Progenitor cell of endocrine pancreas (in vitro differentiated cells): ENCODE measurements at regions not wholly inside any gene's neighbourhood (a gene's known extent, or its start where the extent isn't known, plus 50 kb on each side); places are given as distances from the start of the nearest gene placed in this dataset.

Experiments used
- DNase-seq: peaks from one replicate; pipeline ENCODE4 v3.0.0; 2021; ENCODE audit warnings: low spot score; ENCODE audit not compliant: unreplicated experiment
- H3K27ac Mint-ChIP-seq: 2 replicates; pipeline ENCODE4 v1.8.0; 2021; ENCODE audit warnings: mild to moderate bottlenecking, moderate library complexity, mixed read lengths
- H3K27me3 Mint-ChIP-seq: 2 replicates; pipeline ENCODE4 v1.8.0; 2021; ENCODE audit warnings: mixed read lengths
- H3K36me3 Mint-ChIP-seq: 2 replicates; pipeline ENCODE4 v1.8.0; 2022; ENCODE audit warnings: mixed read lengths; ENCODE audit not compliant: insufficient read depth
- H3K4me1 Mint-ChIP-seq: 2 replicates; pipeline ENCODE4 v1.8.0; 2021; ENCODE audit warnings: low read depth, mixed read lengths
- H3K4me3 Mint-ChIP-seq: 2 replicates; pipeline ENCODE4 v1.8.0; 2021; ENCODE audit warnings: low read depth, mild to moderate bottlenecking, moderate library complexity, mixed read lengths
- H3K9me3 Mint-ChIP-seq: 2 replicates; pipeline ENCODE4 v1.8.0; 2021; ENCODE audit warnings: low read depth, mixed read lengths
- TF ChIP-seq, protein P1 (sequence below): fragments of 200-600 bp; sonication (generic); IDR thresholded peaks from one replicate; pipeline ENCODE4 v1.5.0; 2021; ENCODE audit warnings: antibody characterized with exemption, mild to moderate bottlenecking; ENCODE audit not compliant: unreplicated experiment

DNA sequence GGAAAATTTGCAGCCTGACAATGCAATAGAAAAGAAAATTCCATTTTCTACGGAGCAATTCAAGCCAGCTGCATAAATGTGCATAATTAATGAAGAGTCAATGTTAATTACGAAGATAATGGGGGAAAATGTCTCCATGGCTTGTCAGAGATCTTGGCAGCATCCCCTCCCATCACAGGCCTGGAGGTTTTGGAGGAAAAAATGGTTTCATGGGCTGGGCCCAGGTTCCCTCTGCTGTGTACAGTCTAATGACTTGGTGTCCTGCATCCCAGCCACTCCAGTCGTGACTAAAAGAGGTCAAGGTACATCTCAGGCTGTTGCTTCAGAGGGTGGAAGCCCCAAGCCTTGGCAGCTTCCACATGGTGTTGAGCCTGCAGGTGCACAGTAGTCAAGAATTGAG is 779.7 kb downstream of the DCDC2C start:
- TF ChIP-seq, protein P1, sequence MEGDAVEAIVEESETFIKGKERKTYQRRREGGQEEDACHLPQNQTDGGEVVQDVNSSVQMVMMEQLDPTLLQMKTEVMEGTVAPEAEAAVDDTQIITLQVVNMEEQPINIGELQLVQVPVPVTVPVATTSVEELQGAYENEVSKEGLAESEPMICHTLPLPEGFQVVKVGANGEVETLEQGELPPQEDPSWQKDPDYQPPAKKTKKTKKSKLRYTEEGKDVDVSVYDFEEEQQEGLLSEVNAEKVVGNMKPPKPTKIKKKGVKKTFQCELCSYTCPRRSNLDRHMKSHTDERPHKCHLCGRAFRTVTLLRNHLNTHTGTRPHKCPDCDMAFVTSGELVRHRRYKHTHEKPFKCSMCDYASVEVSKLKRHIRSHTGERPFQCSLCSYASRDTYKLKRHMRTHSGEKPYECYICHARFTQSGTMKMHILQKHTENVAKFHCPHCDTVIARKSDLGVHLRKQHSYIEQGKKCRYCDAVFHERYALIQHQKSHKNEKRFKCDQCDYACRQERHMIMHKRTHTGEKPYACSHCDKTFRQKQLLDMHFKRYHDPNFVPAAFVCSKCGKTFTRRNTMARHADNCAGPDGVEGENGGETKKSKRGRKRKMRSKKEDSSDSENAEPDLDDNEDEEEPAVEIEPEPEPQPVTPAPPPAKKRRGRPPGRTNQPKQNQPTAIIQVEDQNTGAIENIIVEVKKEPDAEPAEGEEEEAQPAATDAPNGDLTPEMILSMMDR, result no peak
- Mint-ChIP-seq H3K27me3 (no peaks in the 10 kb centered on the region), H3K27ac (no peak overlapping the region), H3K9me3 (peaks cover 25% of the 10 kb centered on the region), H3K4me1 (peaks cover 2% of the 10 kb centered on the region), H3K4me3 (no peak overlapping the region), H3K36me3 (peaks cover 3% of the 10 kb centered on the region)
- no peak for DNase-seq

DNA sequence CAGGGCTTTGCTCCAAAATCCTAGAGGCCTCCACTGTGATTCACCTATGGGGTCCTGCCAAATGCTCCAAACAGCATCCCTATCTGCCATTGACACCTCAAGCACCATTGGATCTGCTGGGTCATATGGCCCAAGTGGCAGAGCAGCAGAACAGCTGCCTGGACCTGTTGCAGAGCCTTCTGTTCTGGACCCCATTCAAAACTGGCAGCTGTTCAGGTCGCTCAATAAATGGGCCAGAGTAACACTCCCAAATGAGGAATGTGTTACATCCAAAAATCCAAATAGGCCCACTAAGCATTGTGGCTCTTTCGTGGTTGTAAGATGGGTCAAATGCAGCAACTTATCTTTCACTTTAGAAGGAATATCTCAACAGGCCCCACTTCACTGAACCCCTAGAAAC is 783.6 kb downstream of the DCDC2C start:
- TF ChIP-seq, protein P1, result no peak
- Mint-ChIP-seq H3K4me1 (no peaks in the 10 kb centered on the region), H3K36me3 (peaks cover 3% of the 10 kb centered on the region), H3K4me3 (no peak overlapping the region), H3K27me3 (no peaks in the 10 kb centered on the region), H3K27ac (no peak overlapping the region), H3K9me3 (peaks cover 18% of the 10 kb centered on the region)
- DNase-seq, result no peak

DNA sequence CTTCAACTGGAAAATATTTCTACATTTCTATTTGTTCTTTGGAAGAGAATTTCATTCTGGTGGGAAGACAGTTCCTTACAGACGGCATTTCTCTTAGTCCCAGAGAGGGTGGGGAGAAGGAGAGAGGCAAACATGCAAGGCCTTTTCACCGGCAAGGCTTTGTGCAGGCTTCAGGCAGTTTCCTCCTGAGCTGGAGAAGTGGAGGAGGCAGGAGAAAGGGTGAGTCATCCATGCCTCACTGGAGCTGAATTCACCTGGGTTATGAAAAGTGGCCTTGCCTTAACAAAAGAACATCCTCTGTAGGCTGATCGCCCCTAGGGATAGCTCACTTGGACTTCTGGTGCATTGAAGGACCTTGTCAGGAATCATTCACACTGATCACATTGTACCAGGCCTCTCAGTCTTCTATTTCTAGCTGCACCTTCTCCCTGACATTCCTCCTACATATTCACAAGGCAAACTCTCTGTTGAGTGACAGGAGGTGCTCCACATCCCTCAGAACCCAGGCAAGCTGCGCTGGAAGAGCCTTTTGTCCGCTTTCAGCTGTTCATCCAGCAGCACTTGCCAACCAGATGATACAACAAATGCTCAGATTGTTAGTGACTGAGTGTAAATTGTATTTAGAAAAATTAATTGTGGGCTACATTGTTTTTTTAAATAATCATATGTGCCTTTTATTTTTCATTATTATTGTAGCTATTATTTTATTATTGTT is 796.1 kb downstream of the DCDC2C start:
- H3K9me3 Mint-ChIP-seq, result no peaks in the 10 kb centered on the region
- no peak overlapping the region for H3K4me3 Mint-ChIP-seq
- no peak for DNase-seq
- no peaks in the 10 kb centered on the region for H3K27me3 Mint-ChIP-seq
- H3K36me3 Mint-ChIP-seq, result no peaks in the 10 kb centered on the region
- H3K27ac Mint-ChIP-seq, result no peak overlapping the region
- peaks cover 2% of the 10 kb centered on the region for H3K4me1 Mint-ChIP-seq
- TF ChIP-seq, protein P1, result no peak

DNA sequence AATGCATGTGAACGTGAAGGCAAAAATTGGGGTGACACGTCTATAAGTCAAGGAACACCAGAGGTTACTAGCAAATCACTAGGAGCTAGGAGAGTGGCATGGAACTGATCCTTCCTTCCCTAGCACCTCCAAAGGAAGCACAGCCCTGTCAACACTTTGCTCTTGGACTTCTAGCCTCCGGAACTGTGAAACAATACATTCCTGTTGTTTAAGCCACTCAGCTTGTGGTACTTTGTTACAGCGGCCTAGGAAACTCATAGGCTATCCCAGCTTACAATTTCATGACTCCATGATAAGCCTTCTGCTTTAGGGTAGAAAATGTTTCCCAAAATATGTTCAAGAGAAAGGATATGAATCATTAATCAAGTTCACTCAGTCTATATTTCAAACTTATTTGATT is 798.1 kb downstream of the DCDC2C start:
- Mint-ChIP-seq H3K4me3 (no peak overlapping the region), H3K27ac (no peak overlapping the region), H3K4me1 (peaks cover 2% of the 10 kb centered on the region), H3K9me3 (no peaks in the 10 kb centered on the region), H3K27me3 (no peaks in the 10 kb centered on the region), H3K36me3 (no peaks in the 10 kb centered on the region)
- TF ChIP-seq, protein P1, result no peak
- DNase-seq, result no peak

DNA sequence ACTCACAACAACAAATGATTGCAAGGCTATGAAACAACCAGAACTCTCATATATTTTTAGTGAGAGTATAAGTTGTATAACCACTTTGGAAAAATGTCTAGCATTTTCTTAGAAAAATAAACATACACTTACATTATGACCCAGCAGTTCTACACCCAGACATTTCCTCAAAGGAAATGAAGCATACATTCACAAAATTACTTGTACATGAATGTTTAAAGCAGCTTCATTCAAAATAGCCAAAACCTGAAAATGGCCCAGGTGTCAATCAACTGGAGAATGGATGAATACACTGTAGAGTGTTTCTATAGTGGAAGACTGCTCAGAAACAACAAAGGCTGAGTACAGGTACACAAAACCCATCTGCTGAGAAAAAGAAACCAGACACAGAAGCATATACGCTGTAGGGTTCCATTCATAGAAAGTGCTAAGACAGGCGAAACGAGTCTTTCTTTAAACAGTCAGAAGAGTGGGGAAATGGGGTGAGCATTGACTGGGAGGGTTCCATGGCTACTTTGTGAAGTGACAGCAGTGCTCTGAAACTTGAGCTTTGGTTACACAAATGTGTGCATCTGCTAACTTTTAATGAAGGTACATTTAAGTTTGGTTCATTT is 799.0 kb downstream of the DCDC2C start:
- TF ChIP-seq, protein P1, result no peak
- Mint-ChIP-seq H3K27ac (no peak overlapping the region), H3K9me3 (no peaks in the 10 kb centered on the region), H3K4me1 (peaks cover 2% of the 10 kb centered on the region), H3K36me3 (no peaks in the 10 kb centered on the region), H3K4me3 (no peak overlapping the region), H3K27me3 (no peaks in the 10 kb centered on the region)
- no peak for DNase-seq
